OCI-M1 (cell line): ENCODE measurements at regions not wholly inside any gene's neighbourhood (a gene's known extent, or its start where the extent isn't known, plus 50 kb on each side); places are given as distances from the start of the nearest gene placed in this dataset.

Source experiments
- DNase-seq: peaks from one replicate; lab custom pipeline; 2025; lab: John Stamatoyannopoulos, UW

GRCh38 chr12:82040987-82041743, 282.0 kb upstream of the PPFIA2 start:
- DNase-seq: peak; percentile 71

GRCh38 chr12:82034769-82035168, 275.6 kb upstream of the PPFIA2 start:
- DNase-seq: peak; percentile 28

GRCh38 chr12:82029936-82030335, 270.8 kb upstream of the PPFIA2 start:
- peak; percentile 63 for DNase-seq

GRCh38 chr12:82028772-82029171, 269.6 kb upstream of the PPFIA2 start:
- DNase-seq: no peak

- no peak for DNase-seq
Measured at GRCh38 chr12:82027612-82028011, 268.5 kb upstream of the PPFIA2 start.

GRCh38 chr12:82025462-82025861, 266.3 kb upstream of the PPFIA2 start:
- no peak for DNase-seq

GRCh38 chr12:82019533-82019932, 260.4 kb upstream of the PPFIA2 start:
- peak; percentile 58 for DNase-seq

GRCh38 chr12:82015623-82016347, 256.6 kb upstream of the PPFIA2 start:
- DNase-seq: no peak

GRCh38 chr12:82012176-82012575, 253.0 kb upstream of the PPFIA2 start:
- no peak for DNase-seq

- DNase-seq: no peak
Measured at GRCh38 chr12:82009524-82009923, 250.4 kb upstream of the PPFIA2 start.

GRCh38 chr12:82008251-82008650, 249.1 kb upstream of the PPFIA2 start:
- no peak for DNase-seq

- DNase-seq: no peak
Measured at GRCh38 chr12:81998761-81999378, 239.7 kb upstream of the PPFIA2 start.

GRCh38 chr12:81992461-81992860, 233.3 kb upstream of the PPFIA2 start:
- DNase-seq: peak; percentile 62

GRCh38 chr12:81991868-81992267, 232.7 kb upstream of the PPFIA2 start:
- no peak for DNase-seq

GRCh38 chr12:81988362-81988761, 229.2 kb upstream of the PPFIA2 start:
- DNase-seq: no peak

GRCh38 chr12:81987371-81987770, 228.2 kb upstream of the PPFIA2 start:
- no peak for DNase-seq

GRCh38 chr12:81976661-81977060, 217.5 kb upstream of the PPFIA2 start:
- no peak for DNase-seq

- no peak for DNase-seq
Measured at GRCh38 chr12:81974762-81975161, 215.6 kb upstream of the PPFIA2 start.

GRCh38 chr12:81968421-81968820, 209.3 kb upstream of the PPFIA2 start:
- no peak for DNase-seq

- DNase-seq: no peak
Measured at GRCh38 chr12:81963636-81964035, 204.5 kb upstream of the PPFIA2 start.

GRCh38 chr12:81963026-81963425, 203.9 kb upstream of the PPFIA2 start:
- DNase-seq: no peak

- no peak for DNase-seq
Measured at GRCh38 chr12:81962126-81962856, 203.1 kb upstream of the PPFIA2 start.
